ENCODE measurements at regions not wholly inside any gene's neighbourhood (a gene's known extent, or its start where the extent isn't known, plus 50 kb on each side); places are given as distances from the start of the nearest gene placed in this dataset.

- TF ChIP-seq CTCF (IDR thresholded peaks at IDR 0.05) (no peak), POLR2AphosphoS5 (IDR thresholded peaks at IDR 0.05; ENCODE audit: low read depth, low read length) (no peak), SIN3A (IDR thresholded peaks at IDR 0.05; ENCODE audit: borderline replicate concordance, insufficient read depth, low read depth, low read length) (no peak)
- TF ChIP-seq, protein P1, sequence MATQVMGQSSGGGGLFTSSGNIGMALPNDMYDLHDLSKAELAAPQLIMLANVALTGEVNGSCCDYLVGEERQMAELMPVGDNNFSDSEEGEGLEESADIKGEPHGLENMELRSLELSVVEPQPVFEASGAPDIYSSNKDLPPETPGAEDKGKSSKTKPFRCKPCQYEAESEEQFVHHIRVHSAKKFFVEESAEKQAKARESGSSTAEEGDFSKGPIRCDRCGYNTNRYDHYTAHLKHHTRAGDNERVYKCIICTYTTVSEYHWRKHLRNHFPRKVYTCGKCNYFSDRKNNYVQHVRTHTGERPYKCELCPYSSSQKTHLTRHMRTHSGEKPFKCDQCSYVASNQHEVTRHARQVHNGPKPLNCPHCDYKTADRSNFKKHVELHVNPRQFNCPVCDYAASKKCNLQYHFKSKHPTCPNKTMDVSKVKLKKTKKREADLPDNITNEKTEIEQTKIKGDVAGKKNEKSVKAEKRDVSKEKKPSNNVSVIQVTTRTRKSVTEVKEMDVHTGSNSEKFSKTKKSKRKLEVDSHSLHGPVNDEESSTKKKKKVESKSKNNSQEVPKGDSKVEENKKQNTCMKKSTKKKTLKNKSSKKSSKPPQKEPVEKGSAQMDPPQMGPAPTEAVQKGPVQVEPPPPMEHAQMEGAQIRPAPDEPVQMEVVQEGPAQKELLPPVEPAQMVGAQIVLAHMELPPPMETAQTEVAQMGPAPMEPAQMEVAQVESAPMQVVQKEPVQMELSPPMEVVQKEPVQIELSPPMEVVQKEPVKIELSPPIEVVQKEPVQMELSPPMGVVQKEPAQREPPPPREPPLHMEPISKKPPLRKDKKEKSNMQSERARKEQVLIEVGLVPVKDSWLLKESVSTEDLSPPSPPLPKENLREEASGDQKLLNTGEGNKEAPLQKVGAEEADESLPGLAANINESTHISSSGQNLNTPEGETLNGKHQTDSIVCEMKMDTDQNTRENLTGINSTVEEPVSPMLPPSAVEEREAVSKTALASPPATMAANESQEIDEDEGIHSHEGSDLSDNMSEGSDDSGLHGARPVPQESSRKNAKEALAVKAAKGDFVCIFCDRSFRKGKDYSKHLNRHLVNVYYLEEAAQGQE (IDR thresholded peaks at IDR 0.05; ENCODE audit: insufficient read depth in 1 of 2, low read depth in 2 of 2, low read length in 1 of 2) = no peak
These were observed 429.1 kb downstream of the DAD1 start for GRCh38 chr14:22159957-22160356.
